Neuronal stem cell (in vitro differentiated cells): ENCODE measurements at regions not wholly inside any gene's neighbourhood (a gene's known extent, or its start where the extent isn't known, plus 50 kb on each side); places are given as distances from the start of the nearest gene placed in this dataset.
"Not testable (repeated sequence)": the region's sequence is repeated elsewhere in the genome, so short reads cannot be mapped to it uniquely, and the experiment has no call there.

Source experiments
- DNase-seq: peaks from one replicate; pipeline ENCODE4 v3.0.0-alpha.2; 2013; ENCODE audit warnings: low spot score
- H2AFZ ChIP-seq: one replicate; pipeline ENCODE4 v1.6.1; 2013; ENCODE audit warnings: mild to moderate bottlenecking, low read length, inconsistent platforms
- H2AK5ac ChIP-seq: 2 replicates; pipeline ENCODE4 v1.6.1; 2013; ENCODE audit warnings: low read depth, mild to moderate bottlenecking, inconsistent platforms, low read length, moderate library complexity, mixed read lengths
- H2BK120ac ChIP-seq: 2 replicates; pipeline ENCODE4 v1.6.1; 2013; ENCODE audit warnings: low read depth, mild to moderate bottlenecking, inconsistent platforms, low read length, moderate library complexity, mixed read lengths
- H2BK12ac ChIP-seq: one replicate; pipeline ENCODE4 v1.6.1; 2013; ENCODE audit warnings: low read length, inconsistent platforms
- H2BK15ac ChIP-seq: 2 replicates; pipeline ENCODE4 v1.6.1; 2013; ENCODE audit warnings: mild to moderate bottlenecking, low read length, inconsistent platforms, mixed read lengths
- H2BK5ac ChIP-seq: one replicate; pipeline ENCODE4 v1.6.1; 2013; ENCODE audit warnings: inconsistent platforms, mild to moderate bottlenecking, low read length, moderate library complexity
- H3K14ac ChIP-seq: one replicate; pipeline ENCODE4 v1.6.1; 2013; ENCODE audit warnings: low read length, inconsistent platforms
- H3K18ac ChIP-seq: 2 replicates; pipeline ENCODE4 v1.6.1; 2013; ENCODE audit warnings: low read length, inconsistent platforms
- H3K23ac ChIP-seq: 2 replicates; pipeline ENCODE4 v1.6.1; 2013; ENCODE audit warnings: low read depth, mild to moderate bottlenecking, mixed read lengths, low read length, inconsistent platforms; ENCODE audit not compliant: poor library complexity
- H3K27ac ChIP-seq: replicated peaks from 3 replicates; pipeline ENCODE4 v1.5.1; 2013; ENCODE audit warnings: low read length, inconsistent platforms
- H3K27me3 ChIP-seq, 3 experiments: 2 replicates each; pipeline ENCODE4 v1.6.1; 2013; ENCODE audit warnings: low read length in 3 of 3, mild to moderate bottlenecking in 2 of 3, inconsistent platforms in 1 of 3, low read depth in 1 of 3, mixed read lengths in 1 of 3, moderate library complexity in 1 of 3; ENCODE audit not compliant: control insufficient read depth in 3 of 3, insufficient read depth in 3 of 3
- H3K36me3 ChIP-seq, 2 donors: replicated peaks in 1 of 2; 2 replicates each; pipeline ENCODE4 v1.6.1; 2013; ENCODE audit warnings: low read length in 2 of 2; ENCODE audit not compliant: control insufficient read depth in 2 of 2, insufficient read depth in 2 of 2
- H3K4ac ChIP-seq: 2 replicates; pipeline ENCODE4 v1.6.1; 2013; ENCODE audit warnings: inconsistent platforms, mild to moderate bottlenecking, low read length, moderate library complexity
- H3K4me1 ChIP-seq, 2 donors: 1 replicate in 1 of 2; 2 replicates in 1 of 2; pipeline ENCODE4 v1.6.1; 2013; ENCODE audit warnings: low read length in 2 of 2, low read depth in 1 of 2; ENCODE audit not compliant: control insufficient read depth in 2 of 2, insufficient read depth in 1 of 2
- H3K4me2 ChIP-seq: one replicate; pipeline ENCODE4 v1.6.1; 2013; ENCODE audit warnings: mild to moderate bottlenecking, low read length, inconsistent platforms; ENCODE audit not compliant: insufficient read depth, poor library complexity, severe bottlenecking
- H3K4me3 ChIP-seq, 2 donors: 2 replicates each; pipeline ENCODE4 v1.5.1; 2013; ENCODE audit warnings: low read length in 2 of 2, mild to moderate bottlenecking in 2 of 2, inconsistent platforms in 1 of 2, moderate library complexity in 1 of 2
- H3K79me1 ChIP-seq: one replicate; pipeline ENCODE4 v1.6.1; 2013; ENCODE audit warnings: low read depth, mild to moderate bottlenecking, inconsistent platforms, low read length, moderate library complexity
- H3K9ac ChIP-seq: one replicate; pipeline ENCODE4 v1.6.1; 2013; ENCODE audit warnings: mild to moderate bottlenecking, low read depth, low read length, inconsistent platforms; ENCODE audit not compliant: poor library complexity
- H3K9me3 ChIP-seq, 2 donors: replicated peaks in 1 of 2; 2 replicates each; pipeline versions ENCODE3 to v1.6.1; 2013; ENCODE audit warnings: low read length in 2 of 2, mild to moderate bottlenecking in 2 of 2, inconsistent platforms in 1 of 2, low read depth in 1 of 2, mixed read lengths in 1 of 2, moderate library complexity in 1 of 2; ENCODE audit not compliant: control insufficient read depth in 2 of 2, insufficient read depth in 1 of 2
- H4K8ac ChIP-seq: one replicate; pipeline ENCODE4 v1.6.1; 2013; ENCODE audit warnings: low read depth, mild to moderate bottlenecking, inconsistent platforms, low read length, moderate library complexity
- H4K91ac ChIP-seq: one replicate; pipeline ENCODE4 v1.6.1; 2013; ENCODE audit warnings: low read length, low read depth, mild to moderate bottlenecking, inconsistent platforms; ENCODE audit not compliant: poor library complexity
- WGBS, 2 donors: extraction: QIAGEN DNeasy Blood & Tissue Kit; methylation state at CpG; one replicate each; pipeline ENCODE4 v1.1.7; 2013; ENCODE audit warnings: missing lambda C conversion rate in 2 of 2, mixed read lengths in 1 of 2; ENCODE audit not compliant: insufficient read length in 2 of 2, insufficient replicate concordance in 1 of 2; ENCODE audit errors: extremely low coverage in 2 of 2; 5-methylcytosine and 5-hydroxymethylcytosine counted together

GRCh38 chr6:27130668-27131428, 116.7 kb upstream of the PRSS16 start:
- Histone ChIP-seq H3K23ac (no peak overlapping the region), H3K9ac (no peak overlapping the region), H3K36me3 (no peaks in the 10 kb centered on the region), H2BK120ac (no peak overlapping the region), H3K14ac (no peak overlapping the region), H3K27ac (peak overlapping the region; percentile 68), H4K8ac (no peak overlapping the region), H3K27me3 (no peaks in the 10 kb centered on the region), H3K9me3 (no peaks in the 10 kb centered on the region), H3K4me3 (peak overlapping the region; percentile 70 to 94), H2BK15ac (no peak overlapping the region), H3K4ac (no peak overlapping the region), H3K18ac (no peak overlapping the region), H3K4me2 (peak overlapping the region; percentile 48), H2AK5ac (no peak overlapping the region), H3K79me1 (no peaks in the 10 kb centered on the region), H3K4me1 (peaks cover 0 to 4% of the 10 kb centered on the region in 2 donors), H2AFZ (peak overlapping the region; percentile 76), H2BK12ac (no peak overlapping the region), H2BK5ac (no peak overlapping the region), H4K91ac (no peak overlapping the region)
- WGBS, 2 donors, result no CpG with 5 or more reads among the region's 7 CpGs
- no peak for DNase-seq

- H2AK5ac ChIP-seq, result peak overlapping the region; percentile 73
- not testable (repeated sequence) for H3K79me1 ChIP-seq, H2BK5ac ChIP-seq, H2BK120ac ChIP-seq, H3K14ac ChIP-seq, H3K4me1 ChIP-seq, H3K9me3 ChIP-seq, H2AFZ ChIP-seq, H2BK15ac ChIP-seq, H4K91ac ChIP-seq, H3K36me3 ChIP-seq, H3K27me3 ChIP-seq, H2BK12ac ChIP-seq, DNase-seq, H4K8ac ChIP-seq
- peak overlapping the region; percentile 14 for H3K4ac ChIP-seq
- peak overlapping the region; percentile 88 for H3K18ac ChIP-seq
- H3K4me2 ChIP-seq, result peak overlapping the region; percentile 76
- peak overlapping the region; percentile 92 for H3K27ac ChIP-seq
- peak overlapping the region; percentile 70 to 94 for H3K4me3 ChIP-seq
- peak overlapping the region; percentile 70 for H3K23ac ChIP-seq
- no CpG with 5 or more reads among the region's 14 CpGs for WGBS, 2 donors
- peak overlapping the region; percentile 95 for H3K9ac ChIP-seq
Observed at GRCh38 chr6:27132282-27132531, 115.3 kb upstream of the PRSS16 start.

- Histone ChIP-seq H2BK12ac (no peak overlapping the region), H2BK15ac (no peak overlapping the region), H3K27ac (peak overlapping the region; percentile 95), H3K4me3 (peak overlapping the region; percentile 70 to 98), H3K9me3 (no peaks in the 10 kb centered on the region), H3K23ac (peak overlapping the region; percentile 100), H4K8ac (no peak overlapping the region), H2BK5ac (no peak overlapping the region), H2AFZ (no peak overlapping the region), H3K4ac (peak overlapping the region; percentile 14), H3K79me1 (no peaks in the 10 kb centered on the region), H2BK120ac (no peak overlapping the region), H3K36me3 (no peaks in the 10 kb centered on the region), H2AK5ac (peak overlapping the region; percentile 73), H3K27me3 (no peaks in the 10 kb centered on the region), H3K14ac (peak overlapping the region; percentile 39), H3K18ac (peak overlapping the region; percentile 88), H3K4me2 (peak overlapping the region; percentile 81), H3K4me1 (peaks cover 2 to 4% of the 10 kb centered on the region in 2 donors), H4K91ac (no peak overlapping the region), H3K9ac (peak overlapping the region; percentile 95)
- WGBS, 2 donors, result no CpG with 5 or more reads among the region's 53 CpGs
- DNase-seq, result peak; percentile 99
Observed at GRCh38 chr6:27132532-27133280, 114.8 kb upstream of the PRSS16 start.
